DMS153 treated with DMSO at 0.1 percent for 48 hours (cell line): ENCODE measurements at regions not wholly inside any gene's neighbourhood (a gene's known extent, or its start where the extent isn't known, plus 50 kb on each side); places are given as distances from the start of the nearest gene placed in this dataset.

Experiments used
- DNase-seq: peaks from one replicate; lab custom pipeline; 2025; ENCODE audit not compliant: unreplicated experiment; lab: John Stamatoyannopoulos, UW

GRCh38 chr2:9137379-9138150, 69.0 kb upstream of the ASAP2 start:
- no peak for DNase-seq

GRCh38 chr2:9135822-9136558, 70.6 kb upstream of the ASAP2 start:
- no peak for DNase-seq

GRCh38 chr2:9127316-9127715, 79.3 kb upstream of the ASAP2 start:
- no peak for DNase-seq

- DNase-seq: no peak
Measured at GRCh38 chr2:9126540-9126939, 80.1 kb upstream of the ASAP2 start.

- no peak for DNase-seq
Measured at GRCh38 chr2:9124231-9124741, 82.3 kb upstream of the ASAP2 start.

GRCh38 chr2:9123069-9123468, 83.5 kb upstream of the ASAP2 start:
- no peak for DNase-seq

- DNase-seq: no peak
Measured at GRCh38 chr2:9122367-9122766, 84.2 kb upstream of the ASAP2 start.

- no peak for DNase-seq
Measured at GRCh38 chr2:9118383-9118960, 88.1 kb upstream of the ASAP2 start.

- DNase-seq: no peak
Measured at GRCh38 chr2:9115229-9115628, 91.4 kb upstream of the ASAP2 start.

GRCh38 chr2:9114458-9114857, 92.2 kb upstream of the ASAP2 start:
- no peak for DNase-seq

- no peak for DNase-seq
Measured at GRCh38 chr2:9113916-9114315, 92.7 kb upstream of the ASAP2 start.

- DNase-seq: no peak
Measured at GRCh38 chr2:9113262-9113661, 93.3 kb upstream of the ASAP2 start.

- DNase-seq: no peak
Measured at GRCh38 chr2:9112079-9112721, 94.4 kb upstream of the ASAP2 start.

- DNase-seq: no peak
Measured at GRCh38 chr2:9110893-9111569, 95.6 kb upstream of the ASAP2 start.

- DNase-seq: no peak
Measured at GRCh38 chr2:9110346-9110884, 96.2 kb upstream of the ASAP2 start.

- DNase-seq: no peak
Measured at GRCh38 chr2:9109871-9110270, 96.7 kb upstream of the ASAP2 start.

- peak; percentile 58 for DNase-seq
Measured at GRCh38 chr2:9108210-9108967, 98.2 kb upstream of the ASAP2 start.

- DNase-seq: no peak
Measured at GRCh38 chr2:9107168-9108025, 99.2 kb upstream of the ASAP2 start.
